GM03348 (cell line): ENCODE measurements at regions not wholly inside any gene's neighbourhood (a gene's known extent, or its start where the extent isn't known, plus 50 kb on each side); places are given as distances from the start of the nearest gene placed in this dataset.
A peak's percentile ranks its signal among the peaks of the same experiment; 100 is the strongest.
"Not testable (repeated sequence)": the region's sequence is repeated elsewhere in the genome, so short reads cannot be mapped to it uniquely, and the experiment has no call there.

Experiments used
- DNase-seq: peaks from one replicate; pipeline ENCODE4 v3.0.0; 2012; ENCODE audit warnings: low spot score

- peak; percentile 24 for DNase-seq
Observed at GRCh38 chr20:5696011-5696559, 54.1 kb upstream of the SHLD1 start.

- DNase-seq: no peak
Observed at GRCh38 chr20:5691918-5692618, 58.1 kb upstream of the SHLD1 start.

DNA sequence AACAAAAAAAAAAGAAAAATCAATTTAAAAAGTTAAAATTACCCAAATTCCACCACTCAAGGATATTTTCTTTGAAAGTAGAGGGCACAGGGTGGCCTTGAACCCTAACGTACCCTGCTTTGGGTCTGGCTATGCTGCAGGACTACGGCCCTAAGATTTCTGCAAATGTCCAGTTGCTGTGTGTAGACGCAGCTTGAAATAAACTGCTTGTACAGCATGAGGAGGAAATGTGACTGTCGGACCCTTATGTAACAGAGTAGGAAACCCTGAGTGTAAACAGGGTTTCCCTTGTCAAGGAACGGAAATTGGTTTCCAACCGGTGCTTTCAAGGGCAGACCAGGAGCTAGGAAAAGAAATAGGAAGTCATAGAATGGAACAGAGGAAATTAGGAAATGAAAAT, 60.7 kb upstream of the SHLD1 start:
- DNase-seq: no peak

DNA sequence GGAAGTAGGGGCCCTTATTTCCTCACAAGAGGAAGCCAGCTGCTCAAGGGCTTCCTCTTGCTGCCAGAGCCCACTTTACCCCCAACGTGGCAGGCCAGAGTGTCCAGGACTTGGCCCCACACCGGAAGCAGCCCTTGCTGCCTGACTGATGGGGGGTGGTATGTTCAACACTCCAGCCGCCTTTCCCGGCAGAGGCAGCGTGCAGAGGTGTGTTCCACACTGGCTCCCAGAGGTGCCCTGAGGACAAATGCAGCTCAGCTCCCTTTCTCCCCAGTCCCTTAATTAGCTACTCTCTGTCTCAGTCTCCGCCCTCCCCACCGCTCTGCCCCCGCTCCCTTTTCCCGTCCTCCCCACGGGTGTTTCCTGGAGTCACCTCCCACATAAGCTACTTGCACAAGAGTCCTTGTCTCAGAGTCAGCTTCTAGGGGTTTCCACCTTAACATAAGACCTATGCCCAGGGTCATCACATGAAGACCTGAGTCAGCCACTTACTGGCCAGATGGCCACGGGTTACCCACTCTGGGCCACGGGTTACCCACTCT, 61.7 kb upstream of the SHLD1 start:
- DNase-seq: no peak

DNA sequence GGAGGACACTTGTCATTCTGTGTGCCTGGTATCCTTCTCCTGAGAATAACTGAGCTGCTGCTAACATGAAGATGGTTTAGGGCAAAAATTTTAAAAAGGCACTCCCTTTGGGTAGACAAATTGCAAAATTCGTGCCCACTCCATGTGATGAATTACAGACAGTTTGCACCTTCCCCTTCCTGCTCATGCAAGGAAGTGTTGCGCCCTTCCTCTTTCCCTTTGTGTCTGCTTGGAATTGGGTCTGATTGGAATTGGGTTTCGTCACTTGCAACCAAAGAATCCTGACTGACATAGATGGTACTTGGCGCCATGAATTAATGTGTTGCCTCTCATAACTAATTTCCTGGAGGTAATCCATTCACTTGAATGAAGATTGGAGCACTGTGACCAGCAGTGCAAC, 62.3 kb upstream of the SHLD1 start:
- no peak for DNase-seq

DNA sequence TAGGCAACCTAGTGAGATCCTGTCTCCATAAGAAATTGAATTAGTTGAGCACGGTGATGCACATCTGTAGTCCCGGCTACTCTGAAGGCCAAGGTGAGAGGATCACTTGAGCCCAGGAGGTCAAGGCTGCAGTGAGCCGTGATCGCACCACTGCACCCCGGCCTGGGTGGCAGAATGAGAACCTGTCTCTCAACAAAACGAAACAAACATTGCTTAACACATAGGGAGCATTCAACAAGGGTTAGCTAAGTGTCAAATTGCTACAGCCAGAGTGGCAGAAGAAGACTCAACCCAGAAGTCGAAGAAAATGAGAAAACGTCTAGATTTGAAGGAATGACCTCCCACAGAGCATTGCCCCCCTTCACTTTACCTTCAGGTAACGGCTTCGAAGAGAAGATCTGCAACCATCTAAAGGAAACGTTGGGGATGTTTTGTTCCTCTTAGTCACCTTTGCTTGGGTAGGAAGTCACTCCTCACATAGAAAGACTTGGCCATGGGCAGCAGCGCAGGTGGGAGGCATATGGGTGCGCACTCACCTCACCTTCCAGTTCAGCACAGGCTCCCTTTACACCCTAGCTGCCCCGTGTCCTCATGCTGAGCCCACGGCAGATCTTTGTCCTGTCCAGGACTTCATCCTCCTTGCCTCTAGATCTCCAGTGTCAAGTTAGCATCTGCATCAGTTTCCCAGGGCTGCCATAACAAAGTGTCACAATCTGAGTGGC, 63.7 kb upstream of the SHLD1 start:
- no peak for DNase-seq

DNA sequence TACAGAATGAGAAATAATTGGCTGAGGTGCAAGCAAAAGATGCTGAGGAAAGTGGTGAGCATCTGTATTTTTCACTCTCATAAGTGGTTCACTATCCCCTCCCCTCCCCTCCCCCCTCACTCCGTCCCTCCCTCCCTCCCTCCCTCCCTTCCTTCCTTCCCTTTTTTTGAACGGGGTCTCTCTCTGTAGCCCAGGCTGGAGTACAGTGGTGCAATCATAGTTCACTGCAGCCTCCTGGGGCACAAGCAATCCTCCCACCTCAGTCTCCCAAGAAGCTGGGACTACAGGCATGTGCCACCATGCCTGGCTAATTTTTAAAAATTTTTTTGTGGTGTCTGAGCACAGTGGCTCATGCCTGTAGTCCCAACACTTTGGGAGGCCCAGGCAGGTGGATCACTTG, 67.6 kb upstream of the SHLD1 start:
- DNase-seq: not testable (repeated sequence)

DNA sequence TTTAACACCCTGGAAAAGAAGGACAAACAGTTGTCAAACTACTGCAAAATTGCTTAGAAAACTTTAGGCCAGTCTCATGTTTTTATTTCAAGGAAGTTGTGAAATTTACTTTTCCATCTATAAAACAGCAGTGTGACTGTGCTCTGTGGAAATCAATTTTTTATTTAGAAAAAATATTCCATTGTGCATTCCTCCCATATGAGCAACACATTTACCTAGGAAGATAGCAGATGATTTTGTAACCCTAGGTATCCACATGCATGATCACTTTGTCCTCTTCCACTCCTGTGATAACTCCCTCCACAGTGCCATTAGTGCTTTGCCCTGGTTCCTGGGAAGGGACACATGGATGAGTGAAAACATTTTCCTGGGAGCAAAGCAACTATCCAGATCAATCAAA, 69.4 kb upstream of the GPCPD1 start:
- no peak for DNase-seq

DNA sequence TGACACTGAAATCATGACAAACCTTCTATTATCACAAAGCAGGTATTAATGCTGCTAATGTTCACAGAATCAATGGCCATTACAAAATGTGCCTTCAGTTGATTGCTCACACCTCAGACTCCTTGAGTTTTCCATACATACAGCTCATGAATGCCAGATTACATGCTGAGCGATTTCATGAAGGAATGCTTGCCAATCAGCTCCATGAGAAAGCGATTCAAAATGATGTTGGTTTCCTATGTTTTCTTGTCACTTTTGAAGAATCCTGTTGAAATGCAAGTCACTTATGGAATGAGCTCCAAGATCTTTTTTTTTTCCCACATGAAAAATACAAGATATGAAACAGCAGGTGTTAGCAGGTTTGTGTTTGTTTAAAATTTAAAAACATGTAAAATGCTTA, 68.0 kb upstream of the GPCPD1 start:
- DNase-seq: no peak

DNA sequence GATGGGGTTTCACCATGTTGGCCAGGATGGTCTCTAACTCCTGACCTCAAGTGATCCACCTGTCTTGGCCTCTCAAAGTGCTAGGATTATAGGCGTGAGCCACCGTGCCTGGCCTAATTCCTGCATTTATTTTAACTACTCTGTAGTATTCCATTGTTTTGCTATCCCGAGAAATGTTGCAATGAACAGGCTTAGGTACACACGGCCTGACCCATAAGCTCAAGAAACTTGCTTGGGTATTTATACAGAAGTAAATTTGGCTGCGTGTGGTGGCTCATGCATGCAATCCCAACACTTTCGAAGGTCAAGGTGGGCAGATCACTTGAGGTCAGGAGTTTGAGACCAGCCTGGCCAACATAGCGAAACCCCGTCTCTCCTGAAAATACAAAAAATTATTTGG, 67.1 kb upstream of the GPCPD1 start:
- DNase-seq: not testable (repeated sequence)

DNA sequence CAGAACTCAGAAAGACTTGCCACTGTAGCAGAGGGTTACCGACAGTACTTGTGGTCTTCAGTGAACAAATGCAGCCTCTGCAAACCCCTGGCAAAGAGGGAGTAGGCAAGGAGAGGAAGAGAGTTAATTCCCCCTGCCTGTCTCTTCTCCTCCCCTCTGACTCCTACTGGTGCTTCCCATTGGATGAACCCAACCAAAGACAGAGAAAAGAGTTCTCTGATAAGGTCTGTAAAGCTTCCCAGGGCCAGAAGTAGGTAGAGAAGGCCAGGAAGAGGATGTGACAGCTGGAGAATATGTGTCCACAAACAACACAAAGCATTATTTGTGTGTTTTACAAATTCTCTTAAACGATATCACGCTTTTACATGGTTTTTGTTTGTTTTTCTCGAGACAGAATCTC, 66.6 kb upstream of the GPCPD1 start:
- DNase-seq: no peak

DNA sequence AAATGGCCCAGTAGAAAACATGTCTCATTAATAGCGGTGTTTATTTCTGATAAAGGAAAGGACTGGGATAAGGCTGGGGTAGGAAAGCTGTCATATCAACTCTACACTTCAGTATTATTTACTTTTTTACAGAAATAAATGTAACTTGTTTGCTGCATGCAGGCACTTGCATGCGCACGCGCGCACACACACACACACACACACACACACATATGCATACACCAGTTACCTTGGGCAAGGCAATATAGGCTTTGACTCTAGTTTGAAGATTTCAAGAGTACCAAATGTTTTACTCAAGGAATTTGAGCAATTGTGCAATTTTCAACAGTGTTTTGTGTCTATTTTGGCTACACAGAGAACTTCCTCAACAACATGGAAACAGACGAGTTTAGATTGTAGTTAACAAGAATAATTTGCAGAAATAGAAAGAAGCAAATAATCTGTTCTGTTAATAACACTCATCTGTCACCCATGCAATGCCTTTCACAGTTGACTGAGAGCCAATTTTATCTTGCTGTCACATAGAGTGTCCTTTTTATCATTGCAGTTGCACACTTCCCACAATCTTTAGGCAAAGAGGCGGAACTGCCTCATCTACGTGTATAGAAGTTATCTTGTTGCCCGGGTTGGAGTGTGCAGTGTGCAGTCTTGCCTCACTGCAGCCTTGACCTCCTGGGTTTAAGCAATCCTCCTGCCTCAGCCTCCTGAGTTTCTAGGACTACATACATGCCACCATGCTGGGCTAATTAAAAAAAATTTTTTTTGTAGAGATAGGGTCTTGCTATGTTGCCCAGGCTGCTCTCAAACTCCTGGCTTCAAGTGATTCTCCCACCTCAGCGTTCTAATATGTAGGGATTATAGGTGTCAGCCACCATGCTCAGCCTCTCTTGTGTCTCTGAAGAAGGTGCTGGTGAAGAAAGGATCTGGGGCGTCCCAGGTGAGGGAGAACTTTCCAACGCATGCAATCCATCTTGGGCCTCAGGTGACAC, 64.6 kb upstream of the GPCPD1 start:
- DNase-seq: no peak

- no peak for DNase-seq
Observed at GRCh38 chr20:5674176-5674660, 63.4 kb upstream of the GPCPD1 start.

GRCh38 chr20:5670874-5671273, 60.1 kb upstream of the GPCPD1 start:
- DNase-seq: no peak

DNA sequence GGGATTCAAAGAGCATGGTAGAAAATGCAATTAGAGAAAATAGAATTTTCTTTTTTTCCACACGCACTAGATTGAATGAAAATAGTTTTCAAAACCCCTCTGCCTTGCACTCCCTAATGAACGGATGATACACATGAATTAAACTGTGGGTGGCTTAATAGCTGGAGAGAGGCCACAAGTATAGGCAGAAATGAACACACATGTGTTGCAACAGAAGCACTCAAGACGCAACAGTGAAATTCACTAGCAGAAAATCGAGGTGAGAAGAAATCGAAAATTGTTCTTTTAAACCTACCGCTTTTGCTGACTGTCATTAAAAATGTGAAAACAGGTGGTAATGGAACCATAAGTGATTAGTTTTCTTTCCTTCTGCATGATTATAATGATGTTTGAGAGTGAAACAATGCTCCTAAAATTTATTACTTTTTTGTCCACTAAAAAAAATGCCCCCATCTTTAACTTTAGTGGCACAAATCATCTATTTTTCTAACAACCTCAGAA, 59.3 kb upstream of the GPCPD1 start:
- no peak for DNase-seq

- DNase-seq: no peak
Observed at GRCh38 chr20:5668529-5668868, 57.7 kb upstream of the GPCPD1 start.

- DNase-seq: no peak
Observed at GRCh38 chr20:5667705-5668528, 57.1 kb upstream of the GPCPD1 start.

DNA sequence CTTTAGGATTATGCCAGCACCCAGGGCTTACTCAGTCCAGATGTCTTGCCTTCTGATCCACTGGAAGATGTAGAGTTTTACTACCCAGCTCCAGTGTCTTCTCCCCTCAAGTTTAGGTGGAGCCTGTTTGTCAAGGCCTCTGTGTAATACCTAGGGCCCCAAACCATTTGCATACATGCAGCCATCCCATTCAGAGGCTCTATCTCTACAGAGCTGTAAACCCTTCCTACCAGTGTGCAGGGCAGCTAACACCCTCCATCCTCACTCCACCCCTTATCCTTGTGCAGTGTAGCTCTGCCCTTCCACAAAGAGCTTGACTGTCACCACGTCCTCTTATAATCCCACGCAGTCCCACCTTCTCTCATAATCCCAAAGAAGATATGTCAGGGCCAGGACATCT, 54.6 kb upstream of the GPCPD1 start:
- DNase-seq: no peak

- DNase-seq: no peak
Observed at GRCh38 chr20:5663396-5663795, 52.6 kb upstream of the GPCPD1 start.

- DNase-seq: no peak
Observed at GRCh38 chr20:5662769-5663168, 52.0 kb upstream of the GPCPD1 start.

DNA sequence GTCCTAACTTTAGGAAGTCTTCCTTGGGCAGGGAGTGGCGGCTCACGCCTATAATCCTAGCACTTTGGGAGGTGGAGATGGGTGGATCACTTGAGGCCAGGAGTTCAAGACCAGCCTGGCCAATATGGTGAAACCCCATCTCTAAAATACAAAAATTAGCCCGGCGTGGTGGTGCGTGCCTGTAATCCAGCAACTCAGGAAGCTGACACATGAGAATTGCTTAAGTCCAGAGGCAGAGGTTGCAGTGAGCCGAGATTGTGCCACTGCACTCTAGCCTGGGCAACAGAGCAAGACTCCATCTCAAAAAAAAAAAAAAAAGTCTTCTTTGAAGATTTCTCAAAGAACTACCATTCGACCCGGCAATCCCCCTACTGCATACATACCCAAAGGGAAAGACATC, 50.0 kb upstream of the GPCPD1 start:
- DNase-seq: not testable (repeated sequence)
